PC-3 (cell line): ENCODE measurements at regions not wholly inside any gene's neighbourhood (a gene's known extent, or its start where the extent isn't known, plus 50 kb on each side); places are given as distances from the start of the nearest gene placed in this dataset.

Source experiments
- CTCF ChIP-seq: fragments of 300-600 bp; sonication (generic); conservative IDR thresholded peaks from 2 replicates; pipeline ENCODE4 v1.5.1; 2017; ENCODE audit warnings: antibody characterized with exemption, low read depth, mild to moderate bottlenecking, low read length
- EZH2 ChIP-seq: fragments of 300-600 bp; sonication (generic); IDR thresholded peaks from one replicate; pipeline ENCODE4 v1.6.1; 2017; ENCODE audit warnings: antibody characterized with exemption, mild to moderate bottlenecking, low read length; ENCODE audit not compliant: unreplicated experiment
- EZH2phosphoT487 ChIP-seq: fragments of 300-600 bp; sonication (generic); IDR thresholded peaks from 2 replicates; pipeline ENCODE4 v1.6.1; 2018; ENCODE audit warnings: mild to moderate bottlenecking, antibody characterized with exemption, low read length, borderline replicate concordance

GRCh38 chr5:172558076-172558976 lies 82.7 kb upstream of the NEURL1B start:
- no peak for TF ChIP-seq CTCF
- TF ChIP-seq EZH2phosphoT487: no peak
- TF ChIP-seq EZH2: no peak
